IMR-90 (cell line): ENCODE measurements at regions not wholly inside any gene's neighbourhood (a gene's known extent, or its start where the extent isn't known, plus 50 kb on each side); places are given as distances from the start of the nearest gene placed in this dataset.

Experiments used
- ATAC-seq: fragments of 200-7000 bp; cut with Tn5 transposase; 2 replicates; pipeline ENCODE4 v1.9.1; 2020; ENCODE audit warnings: low read depth, mild to moderate bottlenecking, moderate library complexity
- BruUV-seq: library from RNA; stranded (reverse); fragments of 400-500 nt; replicated peaks from 2 replicates; lab custom pipeline; 2021; lab: Mats Ljungman, UMichigan
- CTCF ChIA-PET: fragments of 300-600 bp; formaldehyde crosslinking; extraction: SDS; loops from one replicate; lab custom pipeline; 2021; ENCODE audit warnings: antibody characterized with exemption; lab: Yijun Ruan, JAX
- POLR2A ChIA-PET: fragments of 300-600 bp; sonication (Branson Sonifier 250); formaldehyde crosslinking; loops from one replicate; lab custom pipeline; 2022; ENCODE audit warnings: antibody characterized with exemption; ENCODE audit not compliant: unreplicated experiment; lab: Charles Lee
- DNase-seq: peaks from one replicate; pipeline ENCODE4 v3.0.0; 2013
- H2AFZ ChIP-seq: replicated peaks from 2 replicates; pipeline ENCODE3; 2013; ENCODE audit warnings: low read length, mild to moderate bottlenecking; ENCODE audit not compliant: poor library complexity
- H2AK5ac ChIP-seq: 2 replicates; pipeline ENCODE4 v1.6.1; 2013; ENCODE audit warnings: low read depth, low read length, inconsistent platforms
- H2AK9ac ChIP-seq: replicated peaks from 2 replicates; pipeline ENCODE3; 2013; ENCODE audit warnings: mild to moderate bottlenecking, low read depth, low read length, moderate library complexity; ENCODE audit not compliant: poor library complexity
- H2BK120ac ChIP-seq: 2 replicates; pipeline ENCODE4 v1.6.1; 2013; ENCODE audit warnings: low read depth, low read length, inconsistent platforms
- H2BK15ac ChIP-seq: 3 replicates; pipeline ENCODE4 v1.6.1; 2013; ENCODE audit warnings: low read depth, low read length, inconsistent platforms
- H2BK20ac ChIP-seq: 2 replicates; pipeline ENCODE4 v1.6.1; 2013; ENCODE audit warnings: low read depth, mild to moderate bottlenecking, inconsistent platforms, low read length, moderate library complexity
- H2BK5ac ChIP-seq: 2 replicates; pipeline ENCODE4 v1.6.1; 2013; ENCODE audit warnings: mild to moderate bottlenecking, low read depth, low read length, inconsistent platforms; ENCODE audit not compliant: poor library complexity, severe bottlenecking
- H3K14ac ChIP-seq: replicated peaks from 2 replicates; pipeline ENCODE4 v1.6.1; 2013; ENCODE audit warnings: low read depth, low read length, inconsistent platforms
- H3K18ac ChIP-seq: 2 replicates; pipeline ENCODE4 v1.6.1; 2013; ENCODE audit warnings: low read depth, low read length, control low read depth
- H3K23ac ChIP-seq: 2 replicates; pipeline ENCODE4 v1.6.1; 2013; ENCODE audit warnings: low read depth, low read length, inconsistent platforms
- H3K27ac ChIP-seq: 2 replicates; pipeline ENCODE4 v1.5.1; 2013; ENCODE audit warnings: mild to moderate bottlenecking, control low read depth, low read length; ENCODE audit not compliant: insufficient read depth
- H3K27me3 ChIP-seq: 2 replicates; pipeline ENCODE4 v1.6.1; 2013; ENCODE audit warnings: low read length; ENCODE audit not compliant: control insufficient read depth, insufficient read depth
- H3K36me3 ChIP-seq: 2 replicates; pipeline ENCODE4 v1.6.1; 2013; ENCODE audit warnings: low read length, mixed read lengths; ENCODE audit not compliant: control insufficient read depth, insufficient read depth
- H3K4ac ChIP-seq: 2 replicates; pipeline ENCODE4 v1.6.1; 2013; ENCODE audit warnings: low read depth, low read length, inconsistent platforms
- H3K4me1 ChIP-seq: 2 replicates; pipeline ENCODE4 v1.6.1; 2013; ENCODE audit warnings: low read length, mixed read lengths; ENCODE audit not compliant: control insufficient read depth, insufficient read depth
- H3K4me2 ChIP-seq: 2 replicates; pipeline ENCODE4 v1.6.1; 2013; ENCODE audit warnings: low read depth, mild to moderate bottlenecking, control low read depth, low read length, moderate library complexity
- H3K4me3 ChIP-seq: 2 replicates; pipeline ENCODE4 v1.5.1; 2013; ENCODE audit warnings: low read depth, mild to moderate bottlenecking, control low read depth, low read length, moderate library complexity; ENCODE audit not compliant: insufficient read depth
- H3K56ac ChIP-seq: 2 replicates; pipeline ENCODE4 v1.6.1; 2013; ENCODE audit warnings: low read length, inconsistent platforms; ENCODE audit not compliant: insufficient read depth; ENCODE audit errors: extremely low read depth
- H3K79me1 ChIP-seq, 2 experiments: 2 replicates each; pipeline ENCODE4 v1.6.1; 2013; ENCODE audit warnings: low read length in 2 of 2, inconsistent platforms in 1 of 2, low read depth in 1 of 2
- H3K9ac ChIP-seq: 2 replicates; pipeline ENCODE4 v1.6.1; 2013; ENCODE audit warnings: low read depth, low read length, control low read depth
- H3K9me1 ChIP-seq: 2 replicates; pipeline ENCODE4 v1.6.1; 2013; ENCODE audit warnings: low read length, inconsistent platforms; ENCODE audit not compliant: insufficient read depth
- H3K9me3 ChIP-seq: 2 replicates; pipeline ENCODE4 v1.6.1; 2013; ENCODE audit warnings: low read length; ENCODE audit not compliant: control insufficient read depth, insufficient read depth
- H4K20me1 ChIP-seq: 2 replicates; pipeline ENCODE4 v1.6.1; 2013; ENCODE audit warnings: low read length, inconsistent platforms; ENCODE audit not compliant: insufficient read depth
- H4K5ac ChIP-seq: 2 replicates; pipeline ENCODE4 v1.6.1; 2013; ENCODE audit warnings: mild to moderate bottlenecking, low read depth, low read length, control low read depth
- H4K8ac ChIP-seq, 2 experiments: 2 replicates each; pipeline ENCODE4 v1.6.1; 2013; ENCODE audit warnings: low read depth in 2 of 2, low read length in 2 of 2, control low read depth in 1 of 2, inconsistent platforms in 1 of 2
- H4K91ac ChIP-seq: 2 replicates; pipeline ENCODE4 v1.6.1; 2013; ENCODE audit warnings: low read depth, low read length, inconsistent platforms; ENCODE audit not compliant: insufficient read depth
- BHLHE40 ChIP-seq: fragments of 150-350 bp; IDR thresholded peaks from 2 replicates; pipeline ENCODE4 v1.6.1; 2016; ENCODE audit warnings: mild to moderate bottlenecking, low read depth, low read length
- CHD1 ChIP-seq: IDR thresholded peaks from 2 replicates; pipeline ENCODE4 v1.6.1; 2012; ENCODE audit warnings: low read depth, low read length, improper control_type of control experiment
- FOS ChIP-seq: fragments of 150-350 bp; IDR thresholded peaks from 2 replicates; pipeline ENCODE4 v1.6.1; 2016; ENCODE audit warnings: low read depth, low read length
- MXI1 ChIP-seq: IDR thresholded peaks from 2 replicates; pipeline ENCODE4 v1.6.1; 2012; ENCODE audit warnings: low read depth, mild to moderate bottlenecking, low read length, moderate library complexity, borderline replicate concordance
- NFE2L2 ChIP-seq: fragments of 150-350 bp; IDR thresholded peaks from 2 replicates; pipeline ENCODE4 v1.6.1; 2016; ENCODE audit warnings: low read depth, mild to moderate bottlenecking, low read length
- POLR2A ChIP-seq: IDR thresholded peaks from 2 replicates; pipeline ENCODE4 v1.6.1; 2012; ENCODE audit warnings: mild to moderate bottlenecking, low read depth, low read length
- RFX5 ChIP-seq: IDR thresholded peaks from 2 replicates; pipeline ENCODE4 v1.8.0; 2012; ENCODE audit warnings: low read depth, mild to moderate bottlenecking, low read length, moderate library complexity
- WGBS, 2 experiments: methylation state at CpG; one replicate each; pipeline versions ENCODE4 v1.1.5 to v1.1.7; 2013; ENCODE audit warnings: missing lambda C conversion rate in 2 of 2; ENCODE audit not compliant: insufficient read length in 1 of 2; ENCODE audit errors: extremely low coverage in 2 of 2; 5-methylcytosine and 5-hydroxymethylcytosine counted together
- dilution Hi-C: fragments of 300-500 bp; cut with HindIII; formaldehyde crosslinking; loops from one replicate; pipeline ENCODE4 v1.14.3; 2018; ENCODE audit warnings: low sequenced_read_pairs; ENCODE audit not compliant: unreplicated experiment
- in situ Hi-C: fragments of 300-500 bp; cut with MboI; formaldehyde crosslinking; loops from 3 replicates; pipeline ENCODE4 v1.14.3; 2019; ENCODE audit warnings: low sequenced_read_pairs, inconsistent platforms, mixed read lengths
- intact Hi-C: fragments of 100-400 bp; cut with micrococcal nuclease; formaldehyde crosslinking; loops from 2 replicates; pipeline ENCODE4 v1.10.0; 2022
- TF ChIP-seq, protein P1 (sequence below): fragments of 150-350 bp; IDR thresholded peaks from 2 replicates; pipeline ENCODE4 v1.6.1; 2016; ENCODE audit warnings: low read depth, mild to moderate bottlenecking, low read length, moderate library complexity, borderline replicate concordance
- TF ChIP-seq, protein P2 (sequence below): fragments of 150-350 bp; IDR thresholded peaks from 2 replicates; pipeline ENCODE4 v1.6.1; 2017; ENCODE audit warnings: mild to moderate bottlenecking, antibody characterized with exemption, low read length, low read depth

GRCh38 chr5:20604992-20605391, 617.0 kb upstream of the CDH18 start:
- Histone ChIP-seq H3K14ac (no peak overlapping the region), H3K18ac (no peak overlapping the region), H3K4me1 (no peaks in the 10 kb centered on the region), H4K5ac (no peak overlapping the region), H3K4ac (no peak overlapping the region), H3K36me3 (no peaks in the 10 kb centered on the region), H3K56ac (no peak overlapping the region), H3K9me1 (no peaks in the 10 kb centered on the region), H3K4me3 (no peak overlapping the region), H2AFZ (no peak overlapping the region), H2BK120ac (no peak overlapping the region), H3K4me2 (no peak overlapping the region), H2BK20ac (no peak overlapping the region), H3K9me3 (peaks cover 6% of the 10 kb centered on the region), H2AK9ac (no peak overlapping the region), H3K9ac (no peak overlapping the region), H3K23ac (no peak overlapping the region), H3K27me3 (no peaks in the 10 kb centered on the region), H2AK5ac (no peak overlapping the region), H3K27ac (no peak overlapping the region), H2BK5ac (no peak overlapping the region), H3K79me1 (no peaks in the 10 kb centered on the region), H4K20me1 (no peaks in the 10 kb centered on the region), H4K8ac (no peak overlapping the region), H4K91ac (no peak overlapping the region), H2BK15ac (no peak overlapping the region)
- ChIA-PET CTCF (no interaction called here), POLR2A (no interaction called here)
- intact Hi-C loops = no loop called here
- ATAC-seq = no peak
- in situ Hi-C loops = no loop called here
- no peak for DNase-seq
- TF ChIP-seq, protein P1, sequence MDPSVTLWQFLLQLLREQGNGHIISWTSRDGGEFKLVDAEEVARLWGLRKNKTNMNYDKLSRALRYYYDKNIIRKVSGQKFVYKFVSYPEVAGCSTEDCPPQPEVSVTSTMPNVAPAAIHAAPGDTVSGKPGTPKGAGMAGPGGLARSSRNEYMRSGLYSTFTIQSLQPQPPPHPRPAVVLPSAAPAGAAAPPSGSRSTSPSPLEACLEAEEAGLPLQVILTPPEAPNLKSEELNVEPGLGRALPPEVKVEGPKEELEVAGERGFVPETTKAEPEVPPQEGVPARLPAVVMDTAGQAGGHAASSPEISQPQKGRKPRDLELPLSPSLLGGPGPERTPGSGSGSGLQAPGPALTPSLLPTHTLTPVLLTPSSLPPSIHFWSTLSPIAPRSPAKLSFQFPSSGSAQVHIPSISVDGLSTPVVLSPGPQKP = no peak
- TF ChIP-seq NFE2L2 (no peak), RFX5 (no peak), FOS (no peak), BHLHE40 (no peak), CHD1 (no peak), POLR2A (no peak), MXI1 (no peak)
- TF ChIP-seq, protein P2, sequence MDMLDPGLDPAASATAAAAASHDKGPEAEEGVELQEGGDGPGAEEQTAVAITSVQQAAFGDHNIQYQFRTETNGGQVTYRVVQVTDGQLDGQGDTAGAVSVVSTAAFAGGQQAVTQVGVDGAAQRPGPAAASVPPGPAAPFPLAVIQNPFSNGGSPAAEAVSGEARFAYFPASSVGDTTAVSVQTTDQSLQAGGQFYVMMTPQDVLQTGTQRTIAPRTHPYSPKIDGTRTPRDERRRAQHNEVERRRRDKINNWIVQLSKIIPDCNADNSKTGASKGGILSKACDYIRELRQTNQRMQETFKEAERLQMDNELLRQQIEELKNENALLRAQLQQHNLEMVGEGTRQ = no peak
- whole genome bisulfite sequencing, 2 experiments = 33% methylated on average over 3 of the region's 8 CpGs; no CpG with 5 or more reads in 1 of the 2 experiments
- no TSS peak for BruUV-seq
- dilution Hi-C loops = no loop called here
